Activated CD8-positive, alpha-beta T cell treated with anti-CD3 and anti-CD28 coated beads for 36 hours (primary cell): ENCODE measurements at regions not wholly inside any gene's neighbourhood (a gene's known extent, or its start where the extent isn't known, plus 50 kb on each side); places are given as distances from the start of the nearest gene placed in this dataset.

Source experiments
- ATAC-seq: fragments of 200-7000 bp; cut with Tn5 transposase; one replicate; pipeline ENCODE4 v1.10.0; 2021; ENCODE audit warnings: mild to moderate bottlenecking, moderate library complexity
- CTCF ChIA-PET: fragments of 350-600 bp; sonication (Branson Sonifier 250); formaldehyde crosslinking; loops from one replicate; lab custom pipeline; 2021; ENCODE audit warnings: antibody characterized with exemption; lab: Charles Lee
- POLR2A ChIA-PET: fragments of 350-600 bp; sonication (Branson Sonifier 250); formaldehyde crosslinking; loops from one replicate; lab custom pipeline; 2021; ENCODE audit warnings: antibody characterized with exemption; lab: Charles Lee
- DNase-seq: peaks from one replicate; pipeline ENCODE4 v3.0.0-alpha.2; 2020
- H3K27ac Mint-ChIP-seq: one replicate; pipeline ENCODE4 v1.8.0; 2021; ENCODE audit warnings: mild to moderate bottlenecking, mixed read lengths
- H3K27me3 Mint-ChIP-seq: one replicate; pipeline ENCODE4 v1.8.0; 2021; ENCODE audit warnings: mixed read lengths
- H3K36me3 Mint-ChIP-seq: one replicate; pipeline ENCODE4 v1.8.0; 2021; ENCODE audit warnings: low read depth, mixed read lengths
- H3K4me1 Mint-ChIP-seq: one replicate; pipeline ENCODE4 v1.8.0; 2021; ENCODE audit warnings: low read depth, mixed read lengths
- H3K4me3 Mint-ChIP-seq: one replicate; pipeline ENCODE4 v1.8.0; 2021; ENCODE audit warnings: mild to moderate bottlenecking, moderate library complexity, mixed read lengths
- H3K9me3 Mint-ChIP-seq: one replicate; pipeline ENCODE4 v1.8.0; 2021; ENCODE audit warnings: mixed read lengths
- intact Hi-C: fragments of 100-400 bp; cut with micrococcal nuclease; formaldehyde crosslinking; loops from one replicate; pipeline ENCODE4 v1.10.0; 2022
- TF ChIP-seq, protein P1 (sequence below): fragments of 200-600 bp; IDR thresholded peaks from one replicate; pipeline ENCODE4 v1.8.0; 2022; ENCODE audit warnings: antibody characterized with exemption, mild to moderate bottlenecking

DNA sequence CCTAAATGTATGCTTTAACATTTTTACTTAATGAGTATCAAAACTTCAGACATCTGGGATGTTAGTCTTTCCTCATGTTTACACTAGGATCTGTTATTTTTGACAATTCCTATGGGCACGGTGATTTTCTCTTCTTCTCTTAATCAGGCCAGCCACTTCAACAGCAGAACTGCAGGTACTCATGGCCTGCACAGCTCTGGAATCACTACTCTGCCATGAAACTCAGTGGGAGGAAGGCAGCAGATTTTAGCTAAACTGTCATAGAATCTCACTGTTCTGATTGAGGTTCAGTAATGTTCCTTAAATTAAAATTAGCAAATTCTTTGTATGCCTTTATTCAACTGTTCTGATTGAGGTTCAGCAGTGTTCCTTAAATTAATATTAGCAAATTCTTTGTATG, 1083.0 kb downstream of the SLITRK5 start:
- ATAC-seq (no peak), DNase-seq (no peak)
- CTCF ChIA-PET = no interaction called here
- H3K9me3 Mint-ChIP-seq = peaks cover 7% of the 10 kb centered on the region
- intact Hi-C loops = no loop called here
- POLR2A ChIA-PET = no interaction called here
- H3K27ac Mint-ChIP-seq = no peak overlapping the region
- no peaks in the 10 kb centered on the region for H3K27me3 Mint-ChIP-seq
- TF ChIP-seq, protein P1, sequence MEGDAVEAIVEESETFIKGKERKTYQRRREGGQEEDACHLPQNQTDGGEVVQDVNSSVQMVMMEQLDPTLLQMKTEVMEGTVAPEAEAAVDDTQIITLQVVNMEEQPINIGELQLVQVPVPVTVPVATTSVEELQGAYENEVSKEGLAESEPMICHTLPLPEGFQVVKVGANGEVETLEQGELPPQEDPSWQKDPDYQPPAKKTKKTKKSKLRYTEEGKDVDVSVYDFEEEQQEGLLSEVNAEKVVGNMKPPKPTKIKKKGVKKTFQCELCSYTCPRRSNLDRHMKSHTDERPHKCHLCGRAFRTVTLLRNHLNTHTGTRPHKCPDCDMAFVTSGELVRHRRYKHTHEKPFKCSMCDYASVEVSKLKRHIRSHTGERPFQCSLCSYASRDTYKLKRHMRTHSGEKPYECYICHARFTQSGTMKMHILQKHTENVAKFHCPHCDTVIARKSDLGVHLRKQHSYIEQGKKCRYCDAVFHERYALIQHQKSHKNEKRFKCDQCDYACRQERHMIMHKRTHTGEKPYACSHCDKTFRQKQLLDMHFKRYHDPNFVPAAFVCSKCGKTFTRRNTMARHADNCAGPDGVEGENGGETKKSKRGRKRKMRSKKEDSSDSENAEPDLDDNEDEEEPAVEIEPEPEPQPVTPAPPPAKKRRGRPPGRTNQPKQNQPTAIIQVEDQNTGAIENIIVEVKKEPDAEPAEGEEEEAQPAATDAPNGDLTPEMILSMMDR = no peak
- no peak overlapping the region for H3K4me3 Mint-ChIP-seq
- no peaks in the 10 kb centered on the region for H3K36me3 Mint-ChIP-seq
- no peaks in the 10 kb centered on the region for H3K4me1 Mint-ChIP-seq

- H3K4me1 Mint-ChIP-seq = no peaks in the 10 kb centered on the region
- intact Hi-C loops = no loop called here
- H3K27me3 Mint-ChIP-seq = no peaks in the 10 kb centered on the region
- no peak overlapping the region for H3K27ac Mint-ChIP-seq
- no peak overlapping the region for H3K4me3 Mint-ChIP-seq
- CTCF ChIA-PET = no interaction called here
- DNase-seq (no peak), ATAC-seq (no peak)
- peaks cover 4% of the 10 kb centered on the region for H3K9me3 Mint-ChIP-seq
- TF ChIP-seq, protein P1 = no peak
- POLR2A ChIA-PET = no interaction called here
- H3K36me3 Mint-ChIP-seq = no peaks in the 10 kb centered on the region
Observed at GRCh38 chr13:88761145-88761544, 1090.0 kb downstream of the SLITRK5 start.

- H3K4me3 Mint-ChIP-seq = no peak overlapping the region
- H3K9me3 Mint-ChIP-seq = no peaks in the 10 kb centered on the region
- ChIA-PET POLR2A (no interaction called here), CTCF (no interaction called here)
- no peaks in the 10 kb centered on the region for H3K36me3 Mint-ChIP-seq
- no peak for DNase-seq
- TF ChIP-seq, protein P1 = no peak
- intact Hi-C loops = no loop called here
- no peak for ATAC-seq
- no peak overlapping the region for H3K27ac Mint-ChIP-seq
- H3K4me1 Mint-ChIP-seq = no peaks in the 10 kb centered on the region
- no peaks in the 10 kb centered on the region for H3K27me3 Mint-ChIP-seq
Observed at GRCh38 chr13:88764103-88764502, 1092.9 kb downstream of the SLITRK5 start.

DNA sequence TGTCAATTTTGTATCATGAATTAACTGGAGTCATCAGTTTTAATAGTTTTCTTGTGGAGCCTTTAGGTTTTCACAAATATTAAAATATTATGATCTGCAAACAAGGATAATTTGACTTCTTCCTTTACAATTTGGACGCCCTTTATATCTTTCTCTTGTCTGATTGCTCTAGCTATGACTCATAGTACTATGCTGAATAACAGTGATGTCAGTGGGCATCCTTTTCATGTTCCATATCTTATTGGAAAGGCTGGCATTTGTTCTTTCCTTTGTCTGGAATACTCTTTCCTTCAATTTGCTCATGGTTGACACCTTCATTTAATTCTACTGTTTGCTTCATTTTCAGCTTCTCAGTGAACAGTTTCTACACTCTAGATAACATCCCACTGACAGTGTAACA, 1129.3 kb downstream of the SLITRK5 start:
- H3K36me3 Mint-ChIP-seq = no peaks in the 10 kb centered on the region
- H3K4me1 Mint-ChIP-seq = no peaks in the 10 kb centered on the region
- H3K4me3 Mint-ChIP-seq = no peak overlapping the region
- DNase-seq (no peak), ATAC-seq (no peak)
- peaks cover 4% of the 10 kb centered on the region for H3K9me3 Mint-ChIP-seq
- ChIA-PET CTCF (no interaction called here), POLR2A (no interaction called here)
- H3K27me3 Mint-ChIP-seq = no peaks in the 10 kb centered on the region
- no peak overlapping the region for H3K27ac Mint-ChIP-seq
- TF ChIP-seq, protein P1 = no peak
- intact Hi-C loops = no loop called here

DNA sequence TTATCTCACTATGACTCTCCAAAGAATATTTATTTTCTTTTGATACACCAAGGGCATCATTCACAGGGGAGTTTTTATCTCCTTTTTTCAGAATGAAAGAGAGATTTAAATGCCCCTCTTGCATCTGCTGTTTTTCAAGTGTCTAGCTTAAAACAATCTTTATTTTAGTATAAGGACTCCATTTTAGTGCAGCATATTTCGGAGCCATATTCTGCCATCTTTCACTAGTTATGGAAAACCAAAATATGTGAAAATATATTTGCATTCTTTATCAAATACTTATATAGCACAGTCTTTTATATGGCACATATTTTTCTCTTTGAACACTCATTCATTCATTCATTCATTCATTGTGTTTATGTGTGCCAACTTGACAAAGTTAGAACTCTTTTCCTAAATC, 1130.2 kb downstream of the SLITRK5 start:
- Mint-ChIP-seq H3K4me1 (no peaks in the 10 kb centered on the region), H3K27ac (no peak overlapping the region), H3K9me3 (peaks cover 4% of the 10 kb centered on the region), H3K36me3 (no peaks in the 10 kb centered on the region), H3K4me3 (no peak overlapping the region), H3K27me3 (no peaks in the 10 kb centered on the region)
- no peak for ATAC-seq
- intact Hi-C loops = no loop called here
- DNase-seq = no peak
- CTCF ChIA-PET = no interaction called here
- TF ChIP-seq, protein P1 = no peak
- POLR2A ChIA-PET = no interaction called here
